ENCODE measurements at regions not wholly inside any gene's neighbourhood (a gene's known extent, or its start where the extent isn't known, plus 50 kb on each side); places are given as distances from the start of the nearest gene placed in this dataset.

GRCh38 chr7:67413670-67414069 is 417.0 kb downstream of the TYW1 start:
- DNase-seq (ENCODE audit: low spot score) (no peak), FAIRE-seq (no peak)

DNA sequence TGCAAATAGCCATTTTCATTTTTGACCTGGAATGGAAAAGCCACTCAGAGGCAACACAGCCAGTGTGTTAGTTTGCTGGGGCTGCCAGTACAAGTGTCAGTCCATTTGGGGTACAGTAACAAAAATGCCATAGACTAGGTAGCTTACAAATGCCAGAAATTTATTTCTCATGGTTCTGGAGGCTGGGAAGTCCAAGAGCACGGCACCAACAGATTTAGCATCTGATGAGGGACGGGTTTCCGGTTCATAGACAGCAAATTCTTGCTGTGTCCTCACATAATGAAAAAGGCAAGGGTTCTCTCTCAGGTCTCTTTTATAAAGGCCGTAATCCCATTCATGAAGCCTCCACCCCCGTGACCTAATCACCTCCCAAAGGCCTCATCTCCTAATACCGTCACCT is 418.2 kb downstream of the TYW1 start:
- DNase-seq (ENCODE audit: low spot score) (no peak), FAIRE-seq (no peak)

GRCh38 chr7:67422601-67423000 is 426.0 kb downstream of the TYW1 start:
- no peak for FAIRE-seq
- no peak for DNase-seq (ENCODE audit: low spot score)

GRCh38 chr7:67423065-67423464 is 426.4 kb downstream of the TYW1 start:
- FAIRE-seq (no peak), DNase-seq (ENCODE audit: low spot score) (peak; percentile 20)

DNA sequence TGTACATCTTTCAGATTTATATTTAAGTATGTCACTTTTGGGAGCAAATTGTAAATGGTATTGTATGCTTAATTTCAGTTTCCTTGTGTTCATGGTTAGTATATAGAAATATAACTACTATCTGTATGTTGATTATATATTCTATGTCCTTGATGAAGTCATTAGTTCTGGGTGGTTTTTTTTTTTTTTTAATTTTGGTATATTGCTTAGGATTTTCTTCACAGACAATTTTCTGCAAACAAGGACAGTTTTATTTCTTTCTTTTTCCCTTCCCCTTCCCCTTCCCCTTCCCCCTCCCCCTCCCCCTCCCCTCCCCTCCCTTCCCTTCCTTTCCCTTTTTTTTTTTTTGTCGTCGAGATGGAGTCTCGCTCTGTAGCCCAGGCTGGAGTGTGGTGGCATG is 430.0 kb downstream of the TYW1 start:
- FAIRE-seq (no peak), DNase-seq (ENCODE audit: low spot score) (no peak)

DNA sequence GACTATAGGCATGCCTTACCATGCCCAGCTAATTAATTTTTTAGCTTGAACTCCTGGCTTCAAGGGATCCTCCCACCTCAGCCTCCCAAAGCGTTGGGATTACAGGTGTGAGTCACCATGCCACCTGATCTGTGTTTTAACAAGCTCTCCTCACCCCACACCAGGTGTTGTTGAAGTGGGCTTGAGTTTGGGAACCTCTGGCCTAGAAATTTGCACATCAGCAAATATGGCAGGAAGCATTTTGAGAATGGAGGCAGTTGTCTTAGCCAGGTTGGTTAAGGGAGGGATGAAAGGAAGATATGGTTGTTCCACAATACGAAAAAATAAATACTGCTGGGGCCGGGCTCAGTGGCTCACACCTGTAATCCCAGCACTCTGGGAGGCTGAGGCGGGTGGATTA is 433.1 kb downstream of the TYW1 start:
- DNase-seq (ENCODE audit: low spot score), result no peak
- no peak for FAIRE-seq

DNA sequence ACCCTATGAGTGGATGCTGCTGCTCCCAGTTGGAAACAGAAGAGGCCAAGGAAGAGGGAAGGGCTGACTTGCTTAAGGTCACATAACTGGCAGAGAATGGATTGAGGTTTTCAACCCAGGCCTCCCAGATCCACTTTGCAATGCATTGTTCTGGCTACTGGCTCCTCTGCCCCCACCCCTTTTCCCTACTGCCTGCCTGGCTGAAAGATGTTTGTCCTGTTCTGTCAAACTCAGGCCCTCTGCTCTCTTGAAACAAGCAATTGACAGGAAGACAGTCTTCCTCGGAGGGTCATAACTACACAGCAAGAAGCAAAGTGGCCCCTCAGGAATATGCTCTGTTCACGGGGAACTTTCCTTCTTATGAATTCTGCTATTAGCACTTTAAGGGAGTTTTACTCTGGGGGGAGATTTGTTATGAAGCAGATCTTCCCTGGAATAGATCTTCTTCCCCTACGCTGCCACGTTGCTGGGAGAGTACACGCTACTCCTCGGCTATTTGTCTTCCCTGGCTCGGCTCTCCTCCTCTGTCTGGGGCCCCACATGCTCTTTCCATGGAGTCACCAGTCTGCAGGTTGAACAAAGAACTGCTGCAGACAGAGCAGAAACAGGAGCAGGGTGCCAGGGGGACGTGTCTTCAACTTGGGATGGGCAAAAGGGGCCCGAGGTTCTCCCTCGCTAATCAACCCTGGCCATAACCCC is 436.1 kb downstream of the TYW1 start:
- DNase-seq (ENCODE audit: low spot score) (no peak), FAIRE-seq (no peak)

- DNase-seq (ENCODE audit: low spot score) (no peak), FAIRE-seq (no peak)
Observed at GRCh38 chr7:67435894-67436535, 439.4 kb downstream of the TYW1 start.

- FAIRE-seq, result no peak
Observed at GRCh38 chr7:67438198-67438882, 441.7 kb downstream of the TYW1 start.

GRCh38 chr7:67438913-67439505 is 442.4 kb downstream of the TYW1 start:
- no peak for DNase-seq (ENCODE audit: low spot score)
- no peak for FAIRE-seq

More at GRCh38 chr7:67438198-67438882, 441.7 kb downstream of the TYW1 start:
- DNase-seq (ENCODE audit: low spot score), result no peak

DNA sequence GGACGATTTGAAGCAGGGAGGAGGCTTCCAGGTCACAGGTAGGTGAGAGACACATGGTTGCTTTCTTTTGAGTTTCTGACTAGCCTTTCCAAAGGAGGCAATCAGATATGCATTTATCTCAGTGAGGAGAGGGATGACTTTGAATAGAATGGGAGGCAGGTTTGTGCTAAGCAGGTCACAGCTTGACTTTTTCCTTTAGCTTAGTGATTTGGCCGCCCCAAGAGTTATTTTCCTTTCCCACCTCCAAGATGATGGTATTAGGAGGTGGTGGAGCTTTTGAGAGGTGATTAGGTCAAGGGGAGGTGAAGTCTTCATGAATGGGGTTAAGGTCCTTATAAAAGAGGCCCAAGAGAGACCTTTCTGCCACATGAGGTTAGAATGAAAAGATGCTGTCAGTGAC is 443.7 kb downstream of the TYW1 start:
- FAIRE-seq, result peak; percentile 52
- DNase-seq (ENCODE audit: low spot score), result no peak

DNA sequence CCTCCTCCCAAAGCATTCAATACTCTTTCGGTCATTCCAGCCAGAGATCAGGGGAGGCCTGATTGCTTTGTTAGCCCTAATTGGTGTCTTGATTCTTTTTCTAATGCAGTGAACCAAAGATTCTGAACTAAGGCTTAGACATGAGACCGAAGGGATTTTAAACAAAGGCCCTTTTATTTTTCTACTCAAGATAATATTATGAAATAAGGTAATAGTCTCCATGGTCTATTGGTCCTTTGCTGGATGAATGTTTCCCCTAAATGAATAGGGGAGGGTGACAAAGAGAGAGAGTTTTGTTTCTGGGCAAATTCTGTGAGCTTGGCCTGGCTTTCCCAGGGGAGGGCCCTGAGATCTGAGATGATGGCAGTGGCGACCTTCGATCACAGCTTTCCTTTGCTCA is 449.1 kb downstream of the TYW1 start:
- FAIRE-seq, result no peak
- DNase-seq (ENCODE audit: low spot score), result no peak

DNA sequence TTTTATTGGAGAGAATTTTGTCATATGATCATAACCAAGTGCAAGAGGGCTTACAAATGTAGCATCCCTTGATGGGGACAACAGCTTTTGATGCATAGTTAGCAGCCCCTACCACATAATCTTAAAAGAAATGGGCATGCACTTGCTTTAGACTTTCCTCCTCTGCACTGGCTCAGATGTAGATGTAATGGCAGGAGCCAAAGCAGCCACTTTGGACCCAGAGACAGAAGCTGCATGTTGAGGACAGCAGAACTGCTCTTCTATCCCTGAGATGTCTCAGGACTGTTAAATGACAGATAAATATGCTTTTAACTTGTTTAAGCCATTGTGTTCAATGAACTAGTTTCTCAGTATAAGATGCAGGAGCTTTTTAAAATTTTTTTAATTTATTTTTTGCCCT is 450.7 kb downstream of the TYW1 start:
- FAIRE-seq (no peak), DNase-seq (ENCODE audit: low spot score) (no peak)

DNA sequence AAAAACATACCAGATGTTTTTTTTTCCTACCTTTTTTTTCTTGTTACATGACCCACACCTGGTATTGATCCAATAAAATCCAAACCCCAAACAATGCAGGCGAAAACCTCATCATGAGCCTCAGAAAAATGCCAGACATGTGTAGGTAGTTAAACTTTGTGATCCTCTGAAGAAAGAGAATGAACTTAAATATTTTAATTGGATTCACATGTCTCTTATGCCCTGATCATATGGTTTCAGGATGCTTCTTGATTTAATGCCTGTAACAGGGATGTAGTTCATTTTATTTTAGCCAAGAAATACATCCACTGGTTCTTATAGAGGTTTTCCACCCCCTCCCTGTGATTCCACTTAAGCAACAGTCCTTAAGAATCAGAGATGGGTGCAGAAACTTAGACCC is 451.6 kb downstream of the TYW1 start:
- DNase-seq (ENCODE audit: low spot score) (no peak), FAIRE-seq (no peak)

DNA sequence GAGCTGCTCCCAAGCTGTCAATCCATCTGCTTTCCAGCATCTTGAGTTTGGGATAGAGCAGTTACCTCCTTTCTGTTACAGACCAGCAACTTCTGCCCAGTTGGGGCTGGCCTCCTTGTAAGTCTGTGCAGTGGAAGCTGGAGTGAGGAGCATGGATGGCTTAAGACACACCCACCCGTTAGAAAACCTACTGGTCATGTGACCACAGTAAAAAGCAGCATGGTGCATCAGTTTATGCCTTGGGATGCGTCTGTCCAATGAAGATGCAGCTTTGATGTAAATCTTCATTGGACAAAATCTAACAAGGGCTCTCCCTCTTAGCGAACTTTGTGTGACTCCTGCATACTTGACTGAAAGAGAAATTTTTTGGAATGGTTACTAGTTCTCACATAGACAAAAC is 453.5 kb downstream of the TYW1 start:
- DNase-seq (ENCODE audit: low spot score) (no peak), FAIRE-seq (no peak)

- DNase-seq (ENCODE audit: low spot score), result no peak
- no peak for FAIRE-seq
Observed at GRCh38 chr7:67451306-67451705, 454.7 kb downstream of the TYW1 start.

GRCh38 chr7:67452516-67453026 is 455.9 kb downstream of the TYW1 start:
- DNase-seq (ENCODE audit: low spot score) (no peak), FAIRE-seq (peak; percentile 97)

DNA sequence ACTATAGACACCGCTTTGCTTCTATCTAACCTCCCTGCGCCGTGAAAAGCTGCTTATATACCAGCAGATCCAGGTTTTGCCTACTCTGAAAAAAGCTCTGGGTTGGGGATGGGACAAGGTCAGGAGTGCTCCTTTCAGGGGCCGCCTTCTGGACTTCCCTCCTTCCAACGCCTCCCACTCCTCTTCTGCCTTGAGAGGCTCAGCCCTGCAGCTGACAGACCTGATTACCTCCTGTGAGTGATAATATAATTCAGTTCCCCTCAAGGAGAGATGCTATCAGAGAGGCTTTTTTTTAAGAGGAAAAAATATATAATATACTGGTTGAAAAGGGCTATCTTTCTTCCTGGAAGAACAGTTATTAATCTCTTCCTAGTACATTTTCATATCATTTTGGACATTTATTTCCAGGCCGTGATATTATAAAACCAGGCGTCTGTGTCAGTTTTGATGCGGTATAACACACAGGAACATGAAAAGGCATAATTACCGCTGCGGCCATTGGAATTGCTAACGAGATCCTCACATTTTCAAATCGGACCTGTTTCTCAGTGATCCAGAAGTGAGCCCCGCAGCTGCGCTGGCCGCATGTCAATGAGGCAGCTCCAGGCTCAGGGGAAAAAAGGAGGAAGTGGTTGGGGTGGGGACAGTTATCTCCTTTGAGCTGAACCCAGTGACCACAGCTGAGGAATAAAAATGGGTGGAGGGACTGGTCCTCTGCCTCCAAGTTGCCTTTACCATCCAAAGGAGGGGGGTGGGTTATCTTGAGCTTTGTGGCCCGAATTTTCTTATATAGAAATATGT is 457.1 kb downstream of the TYW1 start:
- no peak for DNase-seq (ENCODE audit: low spot score)
- no peak for FAIRE-seq

GRCh38 chr7:67455508-67455907 is 458.9 kb downstream of the TYW1 start:
- FAIRE-seq (no peak), DNase-seq (ENCODE audit: low spot score) (no peak)

- no peak for DNase-seq (ENCODE audit: low spot score)
- FAIRE-seq, result no peak
Observed at GRCh38 chr7:67462781-67463191, 466.2 kb downstream of the TYW1 start.

DNA sequence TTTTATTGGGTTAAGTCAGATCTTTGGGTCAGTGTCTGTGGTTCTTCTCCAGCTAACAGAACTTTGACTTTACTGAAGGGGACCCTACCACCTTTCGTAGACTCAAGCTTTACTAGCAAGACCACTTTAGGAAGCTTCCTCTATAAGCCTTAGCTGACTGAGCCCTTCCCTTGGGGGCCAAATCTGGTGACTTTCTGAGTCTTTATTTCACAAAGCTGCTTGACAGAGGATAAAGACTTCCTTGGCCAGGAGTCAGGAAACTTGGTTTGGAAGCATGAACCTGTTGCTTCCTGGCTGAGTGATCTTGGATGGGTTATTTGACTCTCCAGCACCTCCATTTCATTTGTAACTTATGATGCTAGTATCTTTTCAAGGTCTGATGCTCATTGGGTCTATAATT is 466.7 kb downstream of the TYW1 start:
- DNase-seq (ENCODE audit: low spot score) (no peak), FAIRE-seq (no peak)

Data from urothelium cell line (cell line).